ENCODE measurements at regions not wholly inside any gene's neighbourhood (a gene's known extent, or its start where the extent isn't known, plus 50 kb on each side); places are given as distances from the start of the nearest gene placed in this dataset.

DNA sequence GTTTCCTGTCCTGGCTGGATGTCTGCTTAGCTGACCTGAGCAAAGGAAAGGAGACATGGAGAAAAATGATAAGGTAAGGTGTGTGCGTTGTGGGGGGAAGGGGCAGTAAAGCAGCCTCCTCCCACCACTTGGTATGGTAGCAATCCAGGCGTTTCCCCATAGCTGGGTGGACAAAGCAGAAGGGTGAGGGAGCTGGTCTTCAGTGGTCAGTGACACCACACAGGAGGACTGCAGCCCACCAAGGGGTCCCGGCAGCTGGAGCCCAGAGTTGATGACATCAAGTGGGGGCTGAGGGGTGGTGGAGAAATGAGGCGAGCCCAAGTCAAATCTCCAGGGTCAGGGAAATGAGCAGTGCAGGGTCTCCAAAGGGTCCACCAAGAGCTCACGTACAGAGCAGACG, 69.3 kb upstream of the LRRN2 start:
- no peak overlapping the region for H3K27ac ChIP-seq (ENCODE audit: low read depth in 2 of 2, low read length in 2 of 2)

DNA sequence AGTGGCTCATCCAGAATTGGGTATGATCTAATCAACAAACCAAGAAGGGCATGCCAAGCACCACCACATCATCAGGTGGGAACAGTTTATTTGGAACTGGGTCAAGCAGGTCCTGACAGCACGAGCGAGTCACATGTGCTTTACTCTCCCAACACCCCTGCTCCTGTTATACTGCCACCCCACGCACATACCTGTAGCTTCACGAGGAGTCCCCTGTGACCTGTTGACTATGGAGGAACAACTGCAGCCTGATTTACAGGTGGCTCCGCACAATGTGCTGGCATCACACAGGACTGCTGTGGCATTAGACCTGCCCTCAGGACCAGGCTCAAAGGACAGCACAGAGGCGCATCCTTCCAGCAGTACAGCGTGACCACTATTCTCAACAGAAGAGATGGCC, 70.8 kb upstream of the LRRN2 start:
- H3K9me3 ChIP-seq (ENCODE audit: control insufficient read depth in 2 of 2, low read length in 2 of 2): no peaks in the 10 kb centered on the region
- H3K4me3 ChIP-seq (ENCODE audit: low read length in 2 of 2): no peak overlapping the region
- peaks cover 0 to 3% of the 10 kb centered on the region in 2 donors for H3K27me3 ChIP-seq (ENCODE audit: control insufficient read depth in 2 of 2, insufficient read depth in 2 of 2, low read length in 2 of 2)
- no peak overlapping the region for H3K27ac ChIP-seq (ENCODE audit: low read depth in 2 of 2, low read length in 2 of 2)
- H3K4me1 ChIP-seq (ENCODE audit: control insufficient read depth in 2 of 2, insufficient read depth in 2 of 2, low read length in 2 of 2): peaks cover 4 to 5% of the 10 kb centered on the region in 2 donors
- H3K9ac ChIP-seq (ENCODE audit: low read depth in 1 of 2, low read length in 2 of 2): no peak overlapping the region
- H3K36me3 ChIP-seq (ENCODE audit: control insufficient read depth in 2 of 2, insufficient read depth in 2 of 2, low read length in 2 of 2): no peaks in the 10 kb centered on the region

More for the DNA sequence above, 69.3 kb upstream of the LRRN2 start:
- peaks cover 7 to 8% of the 10 kb centered on the region in 2 donors for H3K4me1 ChIP-seq (ENCODE audit: control insufficient read depth in 2 of 2, insufficient read depth in 2 of 2, low read length in 2 of 2)
- no peaks in the 10 kb centered on the region for H3K9me3 ChIP-seq (ENCODE audit: control insufficient read depth in 2 of 2, low read length in 2 of 2)
- no peaks in the 10 kb centered on the region for H3K36me3 ChIP-seq (ENCODE audit: control insufficient read depth in 2 of 2, insufficient read depth in 2 of 2, low read length in 2 of 2)
- H3K4me3 ChIP-seq (ENCODE audit: low read length in 2 of 2): no peak overlapping the region
- H3K27me3 ChIP-seq (ENCODE audit: control insufficient read depth in 2 of 2, insufficient read depth in 2 of 2, low read length in 2 of 2): no peaks in the 10 kb centered on the region
- H3K9ac ChIP-seq (ENCODE audit: low read depth in 1 of 2, low read length in 2 of 2): no peak overlapping the region

DNA sequence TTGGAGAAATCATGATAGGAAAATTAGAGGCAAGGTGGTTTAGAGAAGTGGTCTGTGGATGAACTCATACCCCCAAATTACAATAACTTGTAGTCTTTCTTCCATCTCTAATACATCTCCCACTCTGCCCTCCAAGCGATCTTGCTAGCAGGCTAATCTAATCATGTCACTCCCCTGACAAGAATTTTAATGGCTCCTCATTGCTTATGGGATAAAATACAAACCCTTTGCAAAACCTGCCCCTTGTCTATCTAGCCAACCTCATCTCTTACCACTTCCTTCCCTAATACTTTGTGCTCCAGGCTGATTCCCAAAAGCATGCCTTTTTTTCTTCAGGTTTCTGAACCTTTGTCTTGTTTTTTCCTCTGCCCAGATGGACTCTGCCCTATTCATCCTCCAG, 71.3 kb upstream of the LRRN2 start:
- no peaks in the 10 kb centered on the region for H3K9me3 ChIP-seq (ENCODE audit: control insufficient read depth in 2 of 2, low read length in 2 of 2)
- no peak overlapping the region for H3K9ac ChIP-seq (ENCODE audit: low read depth in 1 of 2, low read length in 2 of 2)
- H3K4me3 ChIP-seq (ENCODE audit: low read length in 2 of 2): no peak overlapping the region
- H3K27me3 ChIP-seq (ENCODE audit: control insufficient read depth in 2 of 2, insufficient read depth in 2 of 2, low read length in 2 of 2): peaks cover 0 to 3% of the 10 kb centered on the region in 2 donors
- H3K36me3 ChIP-seq (ENCODE audit: control insufficient read depth in 2 of 2, insufficient read depth in 2 of 2, low read length in 2 of 2): no peaks in the 10 kb centered on the region
- no peak overlapping the region for H3K27ac ChIP-seq (ENCODE audit: low read depth in 2 of 2, low read length in 2 of 2)
- H3K4me1 ChIP-seq (ENCODE audit: control insufficient read depth in 2 of 2, insufficient read depth in 2 of 2, low read length in 2 of 2): peaks cover 0 to under 1% of the 10 kb centered on the region in 2 donors

DNA sequence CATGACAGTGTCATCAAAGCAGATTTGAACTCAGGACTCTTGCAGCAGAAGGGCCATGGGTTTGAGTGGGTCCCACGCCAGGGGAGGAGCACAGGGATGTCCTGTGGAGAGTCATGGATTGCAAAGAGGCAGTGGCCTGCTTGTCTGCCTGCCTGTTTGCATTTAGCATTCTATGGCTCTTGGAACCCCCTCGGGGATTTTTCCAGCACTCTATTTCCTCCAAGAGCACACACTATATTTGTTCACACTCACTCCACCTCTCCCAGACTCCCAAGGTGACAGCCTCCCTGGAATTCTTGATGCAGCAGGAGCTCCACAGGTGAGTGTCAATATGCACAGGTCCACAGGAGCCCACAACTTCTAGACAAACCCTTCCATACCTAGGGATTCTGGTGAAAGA, 73.1 kb upstream of the LRRN2 start:
- Histone ChIP-seq H3K4me1 (ENCODE audit: control insufficient read depth in 2 of 2, insufficient read depth in 2 of 2, low read length in 2 of 2) (peaks cover 0 to 1% of the 10 kb centered on the region in 2 donors), H3K36me3 (ENCODE audit: control insufficient read depth in 2 of 2, insufficient read depth in 2 of 2, low read length in 2 of 2) (no peaks in the 10 kb centered on the region), H3K4me3 (ENCODE audit: low read length in 2 of 2) (no peak overlapping the region), H3K9ac (ENCODE audit: low read depth in 1 of 2, low read length in 2 of 2) (no peak overlapping the region), H3K27ac (ENCODE audit: low read depth in 2 of 2, low read length in 2 of 2) (no peak overlapping the region), H3K27me3 (ENCODE audit: control insufficient read depth in 2 of 2, insufficient read depth in 2 of 2, low read length in 2 of 2) (peaks cover 0 to 3% of the 10 kb centered on the region in 2 donors), H3K9me3 (ENCODE audit: control insufficient read depth in 2 of 2, low read length in 2 of 2) (no peaks in the 10 kb centered on the region)

DNA sequence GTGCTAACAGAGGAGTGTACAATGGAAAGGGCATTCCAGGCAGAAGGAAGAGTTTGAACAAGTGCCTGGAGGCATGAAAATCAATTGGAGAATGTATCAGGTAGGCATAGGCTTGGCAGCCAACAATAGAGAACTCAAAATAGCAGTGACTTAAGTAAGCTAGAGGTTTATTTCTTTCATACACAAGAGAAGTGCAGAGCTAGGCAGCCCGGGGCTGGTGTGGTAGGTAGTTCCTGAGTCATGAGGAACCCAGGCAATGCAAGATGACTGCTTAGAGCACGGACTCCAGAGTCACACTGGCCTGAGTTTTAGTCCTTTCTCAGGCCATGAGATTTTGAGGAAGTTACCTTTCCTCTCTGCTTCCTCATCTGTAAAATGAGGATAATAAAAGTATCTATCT, 74.8 kb upstream of the LRRN2 start:
- Histone ChIP-seq H3K9me3 (ENCODE audit: control insufficient read depth in 2 of 2, low read length in 2 of 2) (no peaks in the 10 kb centered on the region), H3K4me1 (ENCODE audit: control insufficient read depth in 2 of 2, insufficient read depth in 2 of 2, low read length in 2 of 2) (peaks cover 0 to 2% of the 10 kb centered on the region in 2 donors), H3K4me3 (ENCODE audit: low read length in 2 of 2) (no peak overlapping the region), H3K27me3 (ENCODE audit: control insufficient read depth in 2 of 2, insufficient read depth in 2 of 2, low read length in 2 of 2) (peaks cover 0 to 3% of the 10 kb centered on the region in 2 donors), H3K9ac (ENCODE audit: low read depth in 1 of 2, low read length in 2 of 2) (no peak overlapping the region), H3K27ac (ENCODE audit: low read depth in 2 of 2, low read length in 2 of 2) (no peak overlapping the region), H3K36me3 (ENCODE audit: control insufficient read depth in 2 of 2, insufficient read depth in 2 of 2, low read length in 2 of 2) (no peaks in the 10 kb centered on the region)

DNA sequence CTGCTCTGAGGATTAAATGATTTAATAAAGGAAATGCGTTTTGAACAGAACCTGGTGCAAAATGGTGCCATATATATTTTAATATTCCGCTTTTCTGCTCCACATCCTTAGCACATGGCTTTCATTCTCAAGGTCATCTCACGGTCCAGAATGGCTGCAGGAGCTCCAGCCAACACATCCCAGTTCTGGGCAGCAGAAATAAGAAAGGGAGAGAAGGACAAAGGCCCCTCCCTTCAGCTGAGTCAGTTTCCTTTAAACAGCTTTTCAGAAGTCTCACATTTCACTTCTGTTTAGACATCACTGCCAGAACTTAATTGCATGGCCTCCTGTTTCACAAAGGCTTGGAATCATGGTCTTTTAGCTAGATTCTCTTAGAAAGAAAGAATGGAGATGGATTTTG, 75.2 kb upstream of the LRRN2 start:
- no peak overlapping the region for H3K4me3 ChIP-seq (ENCODE audit: low read length in 2 of 2)
- H3K4me1 ChIP-seq (ENCODE audit: control insufficient read depth in 2 of 2, insufficient read depth in 2 of 2, low read length in 2 of 2): peaks cover 0 to 2% of the 10 kb centered on the region in 2 donors
- H3K9me3 ChIP-seq (ENCODE audit: control insufficient read depth in 2 of 2, low read length in 2 of 2): no peaks in the 10 kb centered on the region
- H3K9ac ChIP-seq (ENCODE audit: low read depth in 1 of 2, low read length in 2 of 2): no peak overlapping the region
- H3K27me3 ChIP-seq (ENCODE audit: control insufficient read depth in 2 of 2, insufficient read depth in 2 of 2, low read length in 2 of 2): peaks cover 0 to 3% of the 10 kb centered on the region in 2 donors
- H3K36me3 ChIP-seq (ENCODE audit: control insufficient read depth in 2 of 2, insufficient read depth in 2 of 2, low read length in 2 of 2): no peaks in the 10 kb centered on the region
- no peak overlapping the region for H3K27ac ChIP-seq (ENCODE audit: low read depth in 2 of 2, low read length in 2 of 2)

DNA sequence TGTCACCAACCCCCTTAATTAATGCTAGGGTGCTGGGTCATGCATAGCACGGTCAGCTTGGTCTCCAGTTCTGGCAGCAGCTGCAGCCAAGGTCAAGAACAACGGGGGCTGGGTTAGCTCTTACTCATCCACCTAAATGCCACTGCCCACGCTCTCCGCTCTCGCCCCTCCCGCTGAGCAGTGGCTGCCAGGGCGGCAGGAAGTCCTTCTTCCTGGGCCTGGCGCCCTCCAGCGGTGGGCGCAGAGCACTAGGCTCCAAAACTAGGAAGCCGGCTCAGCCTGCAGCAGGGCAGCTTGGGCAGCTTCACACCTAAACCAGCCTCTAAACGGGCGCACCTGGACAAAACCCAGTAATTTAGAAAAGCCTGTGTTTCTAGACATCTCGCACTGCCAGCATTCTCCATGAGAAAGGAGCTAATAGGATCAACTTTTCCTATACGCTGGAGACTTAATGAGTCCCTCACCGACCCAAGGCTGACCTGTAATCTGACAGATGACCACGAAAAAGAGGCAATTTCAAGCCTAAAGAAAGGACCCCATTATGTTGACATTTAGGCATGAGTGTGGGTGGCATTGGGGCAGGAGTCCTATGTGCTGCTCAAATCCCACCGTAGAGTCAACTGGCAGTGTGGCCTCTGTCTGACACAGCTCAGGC, 78.4 kb upstream of the LRRN2 start:
- no peak overlapping the region for H3K27ac ChIP-seq (ENCODE audit: low read depth in 2 of 2, low read length in 2 of 2)
- H3K27me3 ChIP-seq (ENCODE audit: control insufficient read depth in 2 of 2, insufficient read depth in 2 of 2, low read length in 2 of 2): peaks cover 10 to 15% of the 10 kb centered on the region in 2 donors
- H3K36me3 ChIP-seq (ENCODE audit: control insufficient read depth in 2 of 2, insufficient read depth in 2 of 2, low read length in 2 of 2): no peaks in the 10 kb centered on the region
- H3K4me1 ChIP-seq (ENCODE audit: control insufficient read depth in 2 of 2, insufficient read depth in 2 of 2, low read length in 2 of 2): peaks cover 0 to 2% of the 10 kb centered on the region in 2 donors
- H3K9ac ChIP-seq (ENCODE audit: low read depth in 1 of 2, low read length in 2 of 2): no peak overlapping the region
- no peak overlapping the region for H3K4me3 ChIP-seq (ENCODE audit: low read length in 2 of 2)
- H3K9me3 ChIP-seq (ENCODE audit: control insufficient read depth in 2 of 2, low read length in 2 of 2): no peaks in the 10 kb centered on the region

DNA sequence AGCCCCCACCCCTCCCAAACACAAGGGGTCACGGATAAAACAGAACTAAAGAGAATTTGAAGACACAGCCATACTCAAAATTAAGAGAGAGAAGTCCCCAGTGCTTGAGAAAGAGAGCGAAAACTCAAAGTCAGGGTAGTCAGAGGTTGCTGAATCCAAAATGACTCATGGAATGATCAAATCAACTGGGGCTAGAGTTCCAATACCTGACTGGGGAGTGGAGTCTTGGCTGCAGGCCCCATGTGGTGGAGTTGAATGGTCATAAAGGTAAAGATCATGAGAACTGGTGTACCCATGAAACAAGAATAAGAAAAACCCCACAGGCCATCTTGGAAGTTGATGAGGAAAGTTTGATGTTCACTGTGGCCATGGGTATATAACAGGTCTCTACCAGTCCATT, 84.5 kb upstream of the LRRN2 start:
- H3K9me3 ChIP-seq (ENCODE audit: control insufficient read depth in 2 of 2, low read length in 2 of 2): no peaks in the 10 kb centered on the region
- H3K9ac ChIP-seq (ENCODE audit: low read depth in 1 of 2, low read length in 2 of 2): no peak overlapping the region
- peaks cover 14 to 17% of the 10 kb centered on the region in 2 donors for H3K27me3 ChIP-seq (ENCODE audit: control insufficient read depth in 2 of 2, insufficient read depth in 2 of 2, low read length in 2 of 2)
- H3K4me1 ChIP-seq (ENCODE audit: control insufficient read depth in 2 of 2, insufficient read depth in 2 of 2, low read length in 2 of 2): no peaks in the 10 kb centered on the region
- H3K27ac ChIP-seq (ENCODE audit: low read depth in 2 of 2, low read length in 2 of 2): no peak overlapping the region
- H3K4me3 ChIP-seq (ENCODE audit: low read length in 2 of 2): no peak overlapping the region
- no peaks in the 10 kb centered on the region for H3K36me3 ChIP-seq (ENCODE audit: control insufficient read depth in 2 of 2, insufficient read depth in 2 of 2, low read length in 2 of 2)

DNA sequence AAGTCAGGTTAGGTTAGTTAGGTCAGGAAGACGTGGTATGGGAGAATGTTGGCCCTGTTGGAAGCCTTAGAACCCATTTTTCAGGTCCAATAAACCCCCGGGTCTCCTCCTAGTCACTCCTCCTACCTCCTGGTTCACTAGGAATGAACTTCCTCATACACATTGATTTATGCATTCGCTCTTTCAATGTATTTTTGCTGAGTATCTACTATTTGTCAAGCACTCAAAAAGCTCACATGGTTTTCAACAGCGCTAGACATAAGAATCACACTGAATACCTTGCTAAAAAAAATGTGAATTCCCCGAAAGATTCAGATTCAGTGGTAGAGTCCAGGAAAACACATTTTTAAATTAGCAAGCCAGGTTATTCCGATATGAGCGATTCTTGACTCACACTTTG, 85.8 kb upstream of the LRRN2 start:
- peaks cover 9 to 13% of the 10 kb centered on the region in 2 donors for H3K27me3 ChIP-seq (ENCODE audit: control insufficient read depth in 2 of 2, insufficient read depth in 2 of 2, low read length in 2 of 2)
- no peak overlapping the region for H3K27ac ChIP-seq (ENCODE audit: low read depth in 2 of 2, low read length in 2 of 2)
- no peaks in the 10 kb centered on the region for H3K36me3 ChIP-seq (ENCODE audit: control insufficient read depth in 2 of 2, insufficient read depth in 2 of 2, low read length in 2 of 2)
- H3K9me3 ChIP-seq (ENCODE audit: control insufficient read depth in 2 of 2, low read length in 2 of 2): no peaks in the 10 kb centered on the region
- H3K9ac ChIP-seq (ENCODE audit: low read depth in 1 of 2, low read length in 2 of 2): no peak overlapping the region
- no peaks in the 10 kb centered on the region for H3K4me1 ChIP-seq (ENCODE audit: control insufficient read depth in 2 of 2, insufficient read depth in 2 of 2, low read length in 2 of 2)
- H3K4me3 ChIP-seq (ENCODE audit: low read length in 2 of 2): no peak overlapping the region

DNA sequence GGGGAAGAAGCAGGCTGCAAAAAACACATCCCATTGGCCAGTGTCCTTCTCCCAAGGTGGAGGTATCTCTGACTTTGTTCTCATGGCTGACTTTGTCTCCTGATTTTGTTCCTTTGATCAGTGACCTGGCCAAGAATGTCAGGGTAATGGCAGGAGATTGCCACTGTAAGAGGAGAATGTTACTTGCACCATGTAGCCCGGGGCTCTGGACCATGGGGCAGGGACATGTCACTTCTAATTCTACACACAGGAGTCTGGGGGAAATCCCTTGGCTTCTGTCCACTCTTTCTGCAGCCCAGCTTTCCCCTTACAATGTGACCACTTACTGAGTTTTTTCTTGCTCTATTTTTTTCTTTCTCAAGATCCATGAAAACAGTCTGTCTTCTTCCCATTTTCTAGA, 87.7 kb upstream of the LRRN2 start:
- H3K36me3 ChIP-seq (ENCODE audit: control insufficient read depth in 2 of 2, insufficient read depth in 2 of 2, low read length in 2 of 2): no peaks in the 10 kb centered on the region
- H3K4me3 ChIP-seq (ENCODE audit: low read length in 2 of 2): no peak overlapping the region
- H3K27ac ChIP-seq (ENCODE audit: low read depth in 2 of 2, low read length in 2 of 2): no peak overlapping the region
- H3K27me3 ChIP-seq (ENCODE audit: control insufficient read depth in 2 of 2, insufficient read depth in 2 of 2, low read length in 2 of 2): peaks cover 4 to 7% of the 10 kb centered on the region in 2 donors
- no peaks in the 10 kb centered on the region for H3K4me1 ChIP-seq (ENCODE audit: control insufficient read depth in 2 of 2, insufficient read depth in 2 of 2, low read length in 2 of 2)
- H3K9ac ChIP-seq (ENCODE audit: low read depth in 1 of 2, low read length in 2 of 2): no peak overlapping the region
- H3K9me3 ChIP-seq (ENCODE audit: control insufficient read depth in 2 of 2, low read length in 2 of 2): no peaks in the 10 kb centered on the region
